Stimulated activated CD4-positive, alpha-beta T cell treated with anti-CD3 and anti-CD28 coated beads, Interleukin-15, amount 100 ng/mL, for 24 hours (primary cell): ENCODE measurements at regions not wholly inside any gene's neighbourhood (a gene's known extent, or its start where the extent isn't known, plus 50 kb on each side); places are given as distances from the start of the nearest gene placed in this dataset.
"Not testable (repeated sequence)": the region's sequence is repeated elsewhere in the genome, so short reads cannot be mapped to it uniquely, and the experiment has no call there.

Experiments used
- DNase-seq: peaks from one replicate; pipeline ENCODE4 v3.0.0-alpha.2; 2020

- no peak for DNase-seq
Measured at GRCh38 chr11:24093375-24093774, 403.5 kb upstream of the LUZP2 start.

DNA sequence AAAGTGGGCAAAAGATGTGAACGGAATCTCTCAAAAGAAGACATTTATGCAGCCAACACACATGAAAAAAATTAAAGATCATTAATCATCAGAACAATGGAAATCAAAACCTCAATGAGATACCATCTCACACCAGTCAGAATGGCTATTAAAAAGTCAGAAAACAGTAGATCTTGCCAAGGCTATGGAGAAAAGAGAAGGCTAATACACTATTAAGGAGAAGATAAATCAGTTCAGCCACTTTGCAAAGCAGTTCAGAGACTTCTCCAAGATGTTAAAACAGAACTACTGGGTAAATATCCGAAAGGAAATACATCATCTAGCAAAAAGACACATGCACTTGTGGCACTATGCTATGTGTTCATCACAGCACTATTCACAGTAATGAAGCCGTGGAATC is 388.2 kb upstream of the LUZP2 start:
- no peak for DNase-seq

DNA sequence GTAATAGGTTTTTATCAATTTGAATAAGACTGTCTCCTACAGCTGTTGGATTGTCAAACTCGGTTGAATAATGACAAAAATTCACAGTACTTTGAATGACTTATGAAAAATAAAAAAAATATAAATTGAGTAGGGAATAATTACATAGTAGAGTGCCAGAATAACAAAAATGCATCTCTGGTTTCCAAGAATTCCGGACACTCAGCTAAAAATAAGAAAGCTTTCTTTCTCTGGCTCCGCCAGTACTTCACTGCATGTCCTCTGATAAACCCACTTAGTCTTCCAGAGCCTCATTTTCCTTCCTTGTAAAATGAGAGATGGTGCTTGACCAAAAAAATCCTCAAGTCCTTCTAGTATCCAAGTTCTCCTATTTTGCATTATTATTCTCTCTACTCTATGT is 374.6 kb upstream of the LUZP2 start:
- no peak for DNase-seq

DNA sequence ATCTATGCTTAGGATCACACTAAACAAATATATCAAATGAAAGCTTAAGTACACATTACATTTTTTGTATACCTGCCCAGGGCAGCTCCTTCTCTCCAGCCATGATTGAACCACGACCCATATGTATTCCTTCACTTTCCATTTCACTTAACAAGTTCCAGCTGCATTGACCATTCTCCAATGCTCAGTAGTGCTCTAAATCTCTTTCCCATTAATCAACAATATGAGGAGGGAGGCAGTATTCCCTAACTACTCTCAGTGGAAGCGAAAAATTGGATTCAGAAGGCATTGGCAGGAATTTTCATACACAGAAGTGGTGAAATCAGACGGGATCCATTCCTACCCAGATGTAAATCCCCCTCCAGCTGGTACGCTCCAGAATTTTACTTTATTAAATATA is 372.0 kb upstream of the LUZP2 start:
- no peak for DNase-seq

DNA sequence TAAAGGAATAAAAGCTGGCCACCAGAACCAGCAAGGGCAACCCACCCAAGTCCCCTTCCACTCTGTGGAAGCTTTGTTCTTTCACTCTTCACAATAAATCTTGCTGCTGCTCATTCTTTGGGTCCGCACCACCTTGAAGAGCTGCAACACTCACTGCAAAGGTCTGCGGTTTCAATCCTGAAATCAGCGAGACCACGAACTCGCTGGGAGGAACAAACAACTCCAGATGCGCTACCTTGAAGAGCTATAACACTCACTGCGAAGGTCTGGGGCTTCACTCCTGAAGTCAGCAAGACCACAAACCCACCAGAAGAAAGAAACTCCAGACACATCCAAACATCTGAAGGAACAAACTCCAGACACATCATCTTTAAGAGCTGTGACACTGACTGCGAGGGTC is 365.2 kb upstream of the LUZP2 start:
- DNase-seq = no peak

GRCh38 chr11:24132471-24132870 is 364.4 kb upstream of the LUZP2 start:
- no peak for DNase-seq

DNA sequence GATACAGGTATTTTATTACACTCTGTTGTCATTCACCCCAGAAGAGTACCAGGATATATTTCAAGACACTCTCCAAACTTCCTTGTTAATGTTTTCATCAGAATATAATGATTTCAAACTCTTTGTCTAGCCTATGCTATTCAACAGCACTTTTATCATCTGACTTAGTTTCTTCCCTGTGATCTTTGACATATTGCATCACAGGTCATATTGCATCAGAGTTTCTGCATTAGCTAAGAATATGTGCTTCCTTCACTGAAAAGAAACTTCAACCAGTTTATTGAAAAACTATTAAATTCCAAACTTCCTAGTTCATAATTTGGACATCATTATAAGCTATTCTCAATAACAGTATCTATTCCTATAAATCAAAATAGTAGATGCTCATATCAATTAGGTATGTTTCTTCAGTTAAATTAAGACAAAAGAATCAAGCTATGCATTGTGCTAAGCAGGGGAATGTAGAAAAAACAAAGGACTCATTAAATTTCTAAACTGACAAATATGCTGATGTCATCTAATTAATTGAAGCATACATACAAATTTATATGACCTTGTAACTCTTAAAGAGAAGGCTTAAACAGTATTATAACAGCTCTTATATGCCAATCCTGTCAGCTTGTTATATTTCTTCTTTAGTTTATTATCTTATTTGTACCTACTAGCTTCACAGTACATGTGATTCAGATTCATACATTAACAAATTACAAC is 361.8 kb upstream of the LUZP2 start:
- no peak for DNase-seq

- no peak for DNase-seq
Measured at GRCh38 chr11:24142062-24142461, 354.8 kb upstream of the LUZP2 start.

- no peak for DNase-seq
Measured at GRCh38 chr11:24145411-24145810, 351.4 kb upstream of the LUZP2 start.

- no peak for DNase-seq
Measured at GRCh38 chr11:24153337-24153736, 343.5 kb upstream of the LUZP2 start.

- no peak for DNase-seq
Measured at GRCh38 chr11:24155792-24156191, 341.1 kb upstream of the LUZP2 start.

GRCh38 chr11:24157316-24157715 is 339.5 kb upstream of the LUZP2 start:
- no peak for DNase-seq

DNA sequence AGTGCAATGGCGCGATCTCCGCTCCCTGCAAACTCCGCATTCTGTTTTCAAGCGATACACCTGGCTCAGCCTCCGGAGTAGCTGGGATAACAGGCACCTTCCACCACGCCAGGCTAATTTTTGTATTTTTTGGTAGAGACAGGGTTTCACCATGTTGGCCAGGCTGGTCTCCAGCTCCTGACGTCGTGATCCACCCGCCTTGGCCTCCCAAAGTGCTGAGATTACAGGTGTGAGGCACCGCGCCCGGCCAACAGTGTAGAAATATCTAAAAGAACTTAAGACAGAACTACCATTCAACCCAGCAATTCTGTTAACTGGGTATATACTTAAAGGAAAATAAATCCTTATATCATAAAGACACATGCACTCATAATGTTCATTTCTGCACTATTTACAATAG is 335.3 kb upstream of the LUZP2 start:
- DNase-seq = no peak

GRCh38 chr11:24163146-24163545 is 333.7 kb upstream of the LUZP2 start:
- DNase-seq = no peak

- no peak for DNase-seq
Measured at GRCh38 chr11:24163841-24164240, 333.0 kb upstream of the LUZP2 start.

GRCh38 chr11:24171869-24172268 is 325.0 kb upstream of the LUZP2 start:
- DNase-seq = no peak

DNA sequence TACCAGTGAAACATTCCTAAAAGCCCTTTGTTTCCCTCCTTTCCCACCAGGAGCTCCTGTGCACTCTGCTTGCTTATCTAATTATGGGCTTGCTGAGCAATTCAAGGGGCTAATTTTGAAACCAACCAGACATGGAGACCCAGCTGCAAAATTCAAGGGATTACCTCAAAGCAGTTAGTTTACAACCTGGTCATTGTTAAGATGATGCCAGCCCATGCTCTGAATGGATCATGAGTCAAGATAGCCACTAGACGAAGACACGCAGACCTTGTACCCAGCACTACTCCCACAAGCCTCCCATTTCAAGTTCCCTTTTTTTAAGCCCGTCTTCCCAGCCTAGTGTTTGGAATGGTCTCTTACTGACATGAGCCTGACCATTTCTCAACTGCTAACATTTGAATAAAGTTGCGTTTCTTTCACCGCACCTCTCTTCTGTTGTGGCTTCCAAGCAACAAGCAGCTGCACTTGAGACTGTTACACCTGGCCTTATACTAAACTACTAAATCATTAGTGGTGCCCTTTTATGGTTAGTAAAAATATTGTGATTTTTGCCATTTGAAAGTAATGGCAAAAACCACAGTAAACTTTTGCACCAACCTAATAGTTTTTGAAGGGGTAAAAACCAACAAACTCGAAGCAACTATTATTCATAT is 315.3 kb upstream of the LUZP2 start:
- DNase-seq = no peak

DNA sequence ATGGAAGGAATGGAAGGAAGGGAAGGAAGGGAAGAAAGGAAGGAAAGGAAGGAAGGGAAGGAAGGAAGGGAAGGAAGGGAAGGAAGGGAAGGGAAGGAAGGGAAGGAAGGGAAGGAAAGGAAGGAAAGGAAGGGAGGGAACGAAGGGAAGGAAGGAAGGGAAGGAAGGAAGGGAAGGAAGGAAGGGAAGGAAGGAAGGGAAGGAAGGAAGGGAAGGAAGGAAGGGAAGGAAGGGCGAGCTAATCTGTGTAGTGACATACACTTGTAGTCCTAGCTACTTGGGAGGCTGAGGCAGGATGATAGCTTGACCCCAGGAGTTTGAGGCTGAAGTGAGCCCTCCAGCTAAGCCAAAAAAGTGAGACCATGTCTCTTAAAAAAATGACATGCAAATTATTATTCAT is 311.3 kb upstream of the LUZP2 start:
- DNase-seq = not testable (repeated sequence)

DNA sequence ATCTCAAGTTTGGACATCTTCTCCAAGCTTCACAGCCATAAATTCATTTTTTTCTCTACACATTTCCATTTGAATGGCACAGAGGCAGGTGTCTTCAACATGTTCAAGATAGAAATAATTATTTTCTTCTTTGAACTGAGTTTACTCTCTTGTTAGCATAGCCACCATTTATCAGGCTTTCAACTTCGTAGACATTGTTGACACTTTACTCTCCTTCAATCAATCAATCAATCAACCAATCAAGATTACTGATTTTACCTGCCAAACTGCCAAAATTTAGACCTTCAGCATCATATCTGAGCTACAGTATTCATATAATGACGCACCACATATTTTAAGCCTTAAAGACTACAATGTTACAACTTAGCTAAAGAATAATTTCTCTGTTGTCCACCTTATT is 300.1 kb upstream of the LUZP2 start:
- no peak for DNase-seq

DNA sequence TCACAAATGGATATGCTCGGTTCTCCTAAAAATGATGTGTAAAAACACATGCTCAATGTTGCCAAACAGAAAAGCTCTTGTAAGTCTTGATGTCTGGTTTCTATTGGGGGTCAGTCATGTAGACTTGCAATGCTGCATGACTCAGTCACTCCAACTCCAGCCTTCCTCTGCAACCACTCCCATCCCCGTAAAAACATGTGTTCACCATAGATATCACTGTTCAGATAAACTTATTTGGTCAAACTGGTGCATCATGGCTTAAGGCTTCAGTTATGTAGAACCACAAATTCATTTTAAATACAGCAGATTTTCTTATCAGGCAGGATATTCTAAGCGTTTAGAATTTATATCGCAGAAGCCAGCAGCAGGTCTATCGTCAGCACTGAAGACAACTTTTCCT is 298.4 kb upstream of the LUZP2 start:
- DNase-seq = no peak

GRCh38 chr11:24199461-24199860 is 297.4 kb upstream of the LUZP2 start:
- no peak for DNase-seq

- DNase-seq = no peak
Measured at GRCh38 chr11:24206030-24206429, 290.8 kb upstream of the LUZP2 start.

DNA sequence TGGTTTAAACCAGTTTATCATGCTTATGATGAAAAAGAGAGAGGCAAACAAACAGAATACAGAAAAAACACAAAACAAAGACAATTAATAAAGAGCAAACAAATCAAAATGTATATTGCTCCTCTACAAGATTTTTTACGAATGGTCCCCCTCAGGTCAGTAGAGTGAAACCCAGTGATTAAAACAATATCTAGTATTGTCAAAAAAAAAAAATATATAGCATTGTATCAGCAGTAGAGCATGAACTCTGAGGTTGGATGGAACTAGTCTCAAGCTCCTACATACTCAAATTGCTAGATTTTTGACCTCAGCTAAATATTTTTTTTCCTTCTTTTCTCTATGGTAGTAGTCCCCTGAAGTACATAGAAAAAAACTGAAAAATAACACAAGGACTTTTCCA is 290.3 kb upstream of the LUZP2 start:
- no peak for DNase-seq

GRCh38 chr11:24216488-24216887 is 280.4 kb upstream of the LUZP2 start:
- no peak for DNase-seq

DNA sequence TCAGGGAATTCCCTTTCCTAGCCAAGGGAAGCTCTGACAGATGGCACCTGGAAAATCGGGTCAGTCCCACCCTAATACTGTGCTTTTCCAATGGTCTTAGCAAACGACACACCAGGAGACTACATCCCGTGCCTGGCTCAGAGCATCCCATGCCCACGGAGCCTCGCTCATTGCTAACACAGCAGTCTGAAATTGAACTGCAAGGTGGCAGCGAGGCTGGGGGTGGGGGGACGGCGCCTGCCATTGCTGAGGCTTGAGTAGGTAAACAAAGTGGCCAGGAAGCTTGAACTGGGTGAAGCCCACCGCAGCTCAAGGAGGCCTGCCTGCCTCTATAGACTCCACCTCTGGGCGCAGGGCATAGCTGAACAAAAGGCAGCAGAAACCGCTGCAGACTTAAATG is 279.5 kb upstream of the LUZP2 start:
- not testable (repeated sequence) for DNase-seq
